IMR-90 (cell line): ENCODE measurements at regions not wholly inside any gene's neighbourhood (a gene's known extent, or its start where the extent isn't known, plus 50 kb on each side); places are given as distances from the start of the nearest gene placed in this dataset.

Source experiments
- ATAC-seq: fragments of 200-7000 bp; cut with Tn5 transposase; 2 replicates; pipeline ENCODE4 v1.9.1; 2020; ENCODE audit warnings: low read depth, mild to moderate bottlenecking, moderate library complexity
- BruUV-seq: library from RNA; stranded (reverse); fragments of 400-500 nt; replicated peaks from 2 replicates; lab custom pipeline; 2021; lab: Mats Ljungman, UMichigan
- CTCF ChIA-PET: fragments of 300-600 bp; formaldehyde crosslinking; extraction: SDS; loops from one replicate; lab custom pipeline; 2021; ENCODE audit warnings: antibody characterized with exemption; lab: Yijun Ruan, JAX
- POLR2A ChIA-PET: fragments of 300-600 bp; sonication (Branson Sonifier 250); formaldehyde crosslinking; loops from one replicate; lab custom pipeline; 2022; ENCODE audit warnings: antibody characterized with exemption; ENCODE audit not compliant: unreplicated experiment; lab: Charles Lee
- DNase-seq: peaks from one replicate; pipeline ENCODE4 v3.0.0; 2013
- H2AFZ ChIP-seq: replicated peaks from 2 replicates; pipeline ENCODE3; 2013; ENCODE audit warnings: low read length, mild to moderate bottlenecking; ENCODE audit not compliant: poor library complexity
- H2AK5ac ChIP-seq: 2 replicates; pipeline ENCODE4 v1.6.1; 2013; ENCODE audit warnings: low read depth, low read length, inconsistent platforms
- H2AK9ac ChIP-seq: replicated peaks from 2 replicates; pipeline ENCODE3; 2013; ENCODE audit warnings: mild to moderate bottlenecking, low read depth, low read length, moderate library complexity; ENCODE audit not compliant: poor library complexity
- H2BK120ac ChIP-seq: 2 replicates; pipeline ENCODE4 v1.6.1; 2013; ENCODE audit warnings: low read depth, low read length, inconsistent platforms
- H2BK15ac ChIP-seq: 3 replicates; pipeline ENCODE4 v1.6.1; 2013; ENCODE audit warnings: low read depth, low read length, inconsistent platforms
- H2BK20ac ChIP-seq: 2 replicates; pipeline ENCODE4 v1.6.1; 2013; ENCODE audit warnings: low read depth, mild to moderate bottlenecking, inconsistent platforms, low read length, moderate library complexity
- H2BK5ac ChIP-seq: 2 replicates; pipeline ENCODE4 v1.6.1; 2013; ENCODE audit warnings: mild to moderate bottlenecking, low read depth, low read length, inconsistent platforms; ENCODE audit not compliant: poor library complexity, severe bottlenecking
- H3K14ac ChIP-seq: replicated peaks from 2 replicates; pipeline ENCODE4 v1.6.1; 2013; ENCODE audit warnings: low read depth, low read length, inconsistent platforms
- H3K18ac ChIP-seq: 2 replicates; pipeline ENCODE4 v1.6.1; 2013; ENCODE audit warnings: low read depth, low read length, control low read depth
- H3K23ac ChIP-seq: 2 replicates; pipeline ENCODE4 v1.6.1; 2013; ENCODE audit warnings: low read depth, low read length, inconsistent platforms
- H3K27ac ChIP-seq: 2 replicates; pipeline ENCODE4 v1.5.1; 2013; ENCODE audit warnings: mild to moderate bottlenecking, control low read depth, low read length; ENCODE audit not compliant: insufficient read depth
- H3K27me3 ChIP-seq: 2 replicates; pipeline ENCODE4 v1.6.1; 2013; ENCODE audit warnings: low read length; ENCODE audit not compliant: control insufficient read depth, insufficient read depth
- H3K36me3 ChIP-seq: 2 replicates; pipeline ENCODE4 v1.6.1; 2013; ENCODE audit warnings: low read length, mixed read lengths; ENCODE audit not compliant: control insufficient read depth, insufficient read depth
- H3K4ac ChIP-seq: 2 replicates; pipeline ENCODE4 v1.6.1; 2013; ENCODE audit warnings: low read depth, low read length, inconsistent platforms
- H3K4me1 ChIP-seq: 2 replicates; pipeline ENCODE4 v1.6.1; 2013; ENCODE audit warnings: low read length, mixed read lengths; ENCODE audit not compliant: control insufficient read depth, insufficient read depth
- H3K4me2 ChIP-seq: 2 replicates; pipeline ENCODE4 v1.6.1; 2013; ENCODE audit warnings: low read depth, mild to moderate bottlenecking, control low read depth, low read length, moderate library complexity
- H3K4me3 ChIP-seq: 2 replicates; pipeline ENCODE4 v1.5.1; 2013; ENCODE audit warnings: low read depth, mild to moderate bottlenecking, control low read depth, low read length, moderate library complexity; ENCODE audit not compliant: insufficient read depth
- H3K56ac ChIP-seq: 2 replicates; pipeline ENCODE4 v1.6.1; 2013; ENCODE audit warnings: low read length, inconsistent platforms; ENCODE audit not compliant: insufficient read depth; ENCODE audit errors: extremely low read depth
- H3K79me1 ChIP-seq, 2 experiments: 2 replicates each; pipeline ENCODE4 v1.6.1; 2013; ENCODE audit warnings: low read length in 2 of 2, inconsistent platforms in 1 of 2, low read depth in 1 of 2
- H3K9ac ChIP-seq: 2 replicates; pipeline ENCODE4 v1.6.1; 2013; ENCODE audit warnings: low read depth, low read length, control low read depth
- H3K9me1 ChIP-seq: 2 replicates; pipeline ENCODE4 v1.6.1; 2013; ENCODE audit warnings: low read length, inconsistent platforms; ENCODE audit not compliant: insufficient read depth
- H3K9me3 ChIP-seq: 2 replicates; pipeline ENCODE4 v1.6.1; 2013; ENCODE audit warnings: low read length; ENCODE audit not compliant: control insufficient read depth, insufficient read depth
- H4K20me1 ChIP-seq: 2 replicates; pipeline ENCODE4 v1.6.1; 2013; ENCODE audit warnings: low read length, inconsistent platforms; ENCODE audit not compliant: insufficient read depth
- H4K5ac ChIP-seq: 2 replicates; pipeline ENCODE4 v1.6.1; 2013; ENCODE audit warnings: mild to moderate bottlenecking, low read depth, low read length, control low read depth
- H4K8ac ChIP-seq, 2 experiments: 2 replicates each; pipeline ENCODE4 v1.6.1; 2013; ENCODE audit warnings: low read depth in 2 of 2, low read length in 2 of 2, control low read depth in 1 of 2, inconsistent platforms in 1 of 2
- H4K91ac ChIP-seq: 2 replicates; pipeline ENCODE4 v1.6.1; 2013; ENCODE audit warnings: low read depth, low read length, inconsistent platforms; ENCODE audit not compliant: insufficient read depth
- BHLHE40 ChIP-seq: fragments of 150-350 bp; IDR thresholded peaks from 2 replicates; pipeline ENCODE4 v1.6.1; 2016; ENCODE audit warnings: mild to moderate bottlenecking, low read depth, low read length
- RFX5 ChIP-seq: IDR thresholded peaks from 2 replicates; pipeline ENCODE4 v1.8.0; 2012; ENCODE audit warnings: low read depth, mild to moderate bottlenecking, low read length, moderate library complexity
- WGBS, 2 experiments: methylation state at CpG; one replicate each; pipeline versions ENCODE4 v1.1.5 to v1.1.7; 2013; ENCODE audit warnings: missing lambda C conversion rate in 2 of 2; ENCODE audit not compliant: insufficient read length in 1 of 2; ENCODE audit errors: extremely low coverage in 2 of 2; 5-methylcytosine and 5-hydroxymethylcytosine counted together
- dilution Hi-C: fragments of 300-500 bp; cut with HindIII; formaldehyde crosslinking; loops from one replicate; pipeline ENCODE4 v1.14.3; 2018; ENCODE audit warnings: low sequenced_read_pairs; ENCODE audit not compliant: unreplicated experiment
- in situ Hi-C: fragments of 300-500 bp; cut with MboI; formaldehyde crosslinking; loops from 3 replicates; pipeline ENCODE4 v1.14.3; 2019; ENCODE audit warnings: low sequenced_read_pairs, inconsistent platforms, mixed read lengths
- intact Hi-C: fragments of 100-400 bp; cut with micrococcal nuclease; formaldehyde crosslinking; loops from 2 replicates; pipeline ENCODE4 v1.10.0; 2022

DNA sequence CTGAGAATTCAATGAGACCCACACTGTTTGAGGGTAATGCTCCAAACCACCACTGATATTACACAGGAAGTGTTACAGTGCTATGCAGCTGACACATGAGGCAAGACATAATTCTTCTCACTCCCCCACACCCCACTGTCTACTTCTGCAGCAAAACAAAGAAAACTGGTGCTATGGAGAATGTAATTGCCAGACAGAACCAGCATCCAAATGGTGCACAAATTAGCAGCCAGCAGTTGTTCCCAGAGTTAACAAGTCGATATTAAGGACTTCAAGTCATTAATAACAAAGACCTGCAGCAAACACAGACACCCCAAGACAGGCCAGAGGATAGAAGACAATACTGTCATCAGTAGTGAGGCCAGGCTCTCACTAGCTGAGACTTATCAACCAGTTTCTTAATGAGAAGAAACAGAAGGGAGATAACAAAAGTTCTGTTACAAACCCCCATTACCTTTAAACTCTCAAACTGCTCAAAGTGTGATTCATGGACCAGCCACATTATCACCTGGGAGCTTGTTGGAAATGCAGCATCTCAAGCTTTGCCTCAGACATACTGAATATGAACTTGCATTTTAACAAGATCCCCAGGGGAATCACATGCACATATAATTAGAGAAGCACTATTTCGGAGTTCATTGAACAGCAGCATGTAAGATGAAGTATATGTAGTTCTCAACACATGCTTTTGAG, 58.7 kb upstream of the FNDC3B start:
- Histone ChIP-seq H2AFZ (no peak overlapping the region), H3K18ac (peak overlapping the region; percentile 42; the same call in 1 of the 2 replicates)

More for the DNA sequence above, 58.7 kb upstream of the FNDC3B start:
- H3K4ac ChIP-seq: peak overlapping the region; percentile 59; the same call in 1 of the 2 replicates
- H3K9me1 ChIP-seq: peaks cover 17% of the 10 kb centered on the region
- no peaks in the 10 kb centered on the region for H3K27me3 ChIP-seq
- peak overlapping the region; percentile 73 for H4K91ac ChIP-seq
- H2BK20ac ChIP-seq: peak overlapping the region; percentile 67
- ATAC-seq (peak; percentile 25; the same call in 1 of the 2 replicates), DNase-seq (peak; percentile 38)
- peak overlapping the region; percentile 69 for H2BK120ac ChIP-seq
- H3K9ac ChIP-seq: no peak overlapping the region
- intact Hi-C loops: no loop called here
- WGBS, 2 experiments: no CpG with 5 or more reads among the region's 2 CpGs
- no TSS peak for BruUV-seq
- H3K23ac ChIP-seq: peak overlapping the region; percentile 44; the same call in 1 of the 2 replicates
- dilution Hi-C loops: no loop called here
- H2BK15ac ChIP-seq: peak overlapping the region; percentile 16; the same call in 1 of the 3 replicates
- peak overlapping the region; percentile 25 for H2BK5ac ChIP-seq
- peak overlapping the region; percentile 50; the same call in 1 of the 2 replicates for H2AK5ac ChIP-seq
- peak overlapping the region; percentile 41 to 72; a peak in 2 of 4 replicates for H4K8ac ChIP-seq
- H3K56ac ChIP-seq: no peak overlapping the region
- H3K79me1 ChIP-seq: peaks cover 0 to 2% of the 10 kb centered on the region in 2 experiments; a peak in 1 of 4 replicates
- ChIA-PET CTCF (interaction anchor here (0.5 kb wide), 1 partner anchor 134 kb away, joined by 4 read pairs; no protein-coding TSS in a partner anchor), POLR2A (no interaction called here)
- no peaks in the 10 kb centered on the region for H3K36me3 ChIP-seq
- no peak overlapping the region for H3K4me3 ChIP-seq
- H4K5ac ChIP-seq: peak overlapping the region; percentile 67; the same call in 1 of the 2 replicates
- peaks cover 20% of the 10 kb centered on the region for H3K4me1 ChIP-seq
- H4K20me1 ChIP-seq: no peaks in the 10 kb centered on the region
- no peaks in the 10 kb centered on the region for H3K9me3 ChIP-seq
- H3K14ac ChIP-seq: no peak overlapping the region
- TF ChIP-seq BHLHE40 (peak; percentile 8; the same call in 1 of the 2 replicates), RFX5 (no peak)
- H3K27ac ChIP-seq: no peak overlapping the region
- in situ Hi-C loops: no loop called here
- H3K4me2 ChIP-seq: no peak overlapping the region
- H2AK9ac ChIP-seq: no peak overlapping the region
